ENCODE measurements at regions not wholly inside any gene's neighbourhood (a gene's known extent, or its start where the extent isn't known, plus 50 kb on each side); places are given as distances from the start of the nearest gene placed in this dataset.
"Not testable (repeated sequence)": the region's sequence is repeated elsewhere in the genome, so short reads cannot be mapped to it uniquely, and the experiment has no call there.

DNA sequence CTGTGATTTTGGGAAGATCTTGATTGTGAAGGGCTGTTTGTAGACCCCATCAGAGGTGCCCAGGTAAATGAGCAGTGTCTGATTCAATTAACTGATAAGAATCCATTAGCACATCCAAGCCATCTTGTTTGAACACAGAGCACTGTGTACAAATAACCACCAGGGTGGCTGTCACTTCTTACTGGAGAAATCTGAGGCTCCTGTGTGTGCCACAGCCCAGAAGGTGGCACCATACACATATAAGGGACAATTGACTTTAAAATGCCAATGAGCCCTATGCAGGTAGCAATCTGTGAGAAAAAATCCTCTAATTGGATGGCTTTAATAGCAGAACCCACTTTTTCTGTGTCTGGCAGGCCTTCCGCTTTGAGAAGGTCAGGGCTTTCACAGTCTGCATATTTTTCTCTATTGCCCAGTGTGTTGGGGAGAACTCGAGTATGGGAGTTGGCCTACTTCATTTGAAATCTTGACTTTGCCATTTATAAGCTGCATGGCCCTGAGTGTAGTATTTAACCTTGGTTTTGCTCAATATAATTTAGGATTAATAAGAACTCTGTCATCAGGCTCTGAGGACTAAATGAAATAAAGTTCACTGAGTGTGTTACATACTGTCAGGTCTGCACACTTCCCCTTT lies 517.4 kb downstream of the CCSER2 start:
- no peak for DNase-seq (ENCODE audit: low read depth)

- DNase-seq (ENCODE audit: low read depth) = no peak
Observed at GRCh38 chr10:84846658-84847316, 518.4 kb downstream of the CCSER2 start.

DNA sequence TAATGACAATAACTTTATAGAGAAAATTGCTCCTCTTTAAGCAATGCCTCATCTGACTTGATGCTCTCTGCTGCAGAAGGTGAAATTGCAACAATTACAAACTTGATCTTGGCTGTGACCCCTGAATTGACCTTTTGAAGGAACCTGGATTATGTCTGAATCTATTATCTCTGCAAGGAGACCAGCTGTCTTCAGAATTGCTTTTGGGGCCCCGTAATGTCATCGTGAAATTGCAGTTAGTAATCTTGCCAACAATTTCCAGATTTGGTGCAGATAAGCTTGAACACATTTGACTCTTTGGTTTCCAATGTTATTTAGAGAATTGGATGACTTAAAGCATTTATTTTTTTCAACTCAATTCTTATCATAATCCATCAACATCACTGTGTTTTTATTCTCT lies 520.6 kb downstream of the CCSER2 start:
- DNase-seq (ENCODE audit: low read depth) = no peak

- DNase-seq (ENCODE audit: low read depth) = no peak
Observed at GRCh38 chr10:84850826-84851225, 522.4 kb downstream of the CCSER2 start.

GRCh38 chr10:84854439-84854838 lies 526.0 kb downstream of the CCSER2 start:
- DNase-seq (ENCODE audit: low read depth) = no peak

DNA sequence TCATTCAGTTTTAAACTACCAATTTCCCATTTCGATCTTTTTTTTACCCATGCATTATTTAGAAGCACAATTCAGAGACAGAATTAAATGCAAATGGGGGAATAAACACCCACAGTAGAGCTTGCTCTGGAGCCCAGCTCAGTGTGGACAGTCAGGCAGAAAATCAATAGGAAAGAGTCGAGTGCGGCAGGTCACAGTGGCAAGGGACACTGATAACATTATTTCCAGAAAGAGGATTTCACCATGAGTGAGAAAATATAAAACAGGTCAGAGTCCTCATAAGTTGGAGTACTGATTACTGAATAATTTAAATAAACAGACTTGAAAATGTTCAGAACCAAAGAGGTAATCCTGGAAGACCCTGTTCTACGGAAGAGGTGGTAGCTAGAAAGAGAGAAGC lies 532.5 kb downstream of the CCSER2 start:
- DNase-seq (ENCODE audit: low read depth) = no peak

DNA sequence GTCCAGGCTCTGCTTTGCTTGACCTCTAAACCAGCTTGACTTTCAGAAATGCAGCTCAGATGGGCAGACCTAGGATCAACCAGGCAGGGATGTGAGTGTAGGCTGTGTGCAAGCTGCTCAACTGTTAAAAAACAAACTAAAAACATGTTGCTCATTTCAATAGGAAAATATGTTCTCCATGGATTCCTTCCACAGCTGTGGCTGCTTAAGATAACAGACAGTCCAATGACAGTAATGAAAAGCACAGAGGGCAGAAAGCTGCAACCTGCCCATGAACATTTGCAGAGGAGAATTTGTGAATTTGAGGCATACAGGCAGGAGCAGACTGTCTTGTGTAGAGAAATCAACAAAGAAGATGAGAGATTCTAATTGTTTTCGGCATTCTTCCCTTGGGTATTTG lies 534.2 kb downstream of the CCSER2 start:
- DNase-seq (ENCODE audit: low read depth) = no peak

DNA sequence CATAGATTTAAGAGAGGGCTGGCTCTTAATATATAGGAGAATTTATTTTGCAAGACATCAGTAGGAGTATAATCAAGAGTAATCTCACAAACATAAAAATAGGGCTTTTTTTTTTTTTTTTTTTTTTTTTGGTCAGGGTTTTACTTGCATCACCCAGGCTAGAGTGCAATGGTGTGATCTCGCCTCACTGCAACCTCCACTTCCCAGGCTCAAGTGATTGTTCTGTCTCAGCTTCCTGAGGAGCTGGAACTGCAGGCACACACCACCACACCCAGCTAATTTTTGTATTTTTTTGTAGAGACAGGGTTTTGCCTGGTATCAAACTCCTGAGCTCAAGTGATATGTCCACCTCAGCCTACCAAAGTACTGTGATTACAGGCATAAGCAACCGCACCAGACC lies 535.3 kb downstream of the CCSER2 start:
- DNase-seq (ENCODE audit: low read depth) = no peak

DNA sequence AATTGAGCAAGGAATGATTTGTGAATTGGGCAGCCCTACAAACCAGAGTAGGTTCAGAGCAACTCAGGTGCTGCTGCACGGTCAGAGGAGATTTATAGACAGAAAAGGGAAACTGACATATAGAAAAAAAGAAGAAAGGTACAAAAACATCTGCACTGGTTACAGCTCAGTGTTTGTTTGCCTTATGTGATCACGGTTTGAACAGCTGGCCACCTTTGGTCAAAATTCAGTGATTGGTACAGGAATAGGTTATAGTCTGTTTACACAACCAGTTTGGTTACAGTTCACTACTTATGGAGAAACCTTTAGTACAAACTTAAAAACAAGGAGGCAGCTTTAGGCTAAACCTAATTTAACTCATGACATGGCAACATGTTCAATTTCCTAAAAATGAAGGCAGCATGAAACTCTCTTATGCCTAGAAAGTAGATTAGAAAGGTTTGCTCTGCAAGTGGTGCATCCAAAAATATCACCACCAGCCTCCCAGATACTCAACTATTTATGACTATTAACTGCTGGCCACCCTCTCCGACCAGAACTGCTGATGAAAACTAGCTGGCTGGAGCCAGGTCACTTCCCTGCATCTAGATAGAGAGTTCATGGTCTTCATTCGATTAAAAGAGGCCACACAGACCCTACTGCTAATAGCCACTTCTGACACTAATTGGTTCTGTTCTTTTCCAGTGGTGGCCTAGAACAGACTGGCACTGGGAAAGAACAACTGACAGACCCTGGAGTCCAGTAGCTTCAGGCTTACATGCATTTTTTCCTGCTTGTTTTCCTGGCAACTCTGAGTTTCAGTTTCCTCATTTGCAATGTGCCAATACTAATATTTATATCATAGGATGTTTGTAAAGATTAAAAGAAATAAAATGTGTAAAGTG lies 548.0 kb downstream of the CCSER2 start:
- no peak for DNase-seq (ENCODE audit: low read depth)

DNA sequence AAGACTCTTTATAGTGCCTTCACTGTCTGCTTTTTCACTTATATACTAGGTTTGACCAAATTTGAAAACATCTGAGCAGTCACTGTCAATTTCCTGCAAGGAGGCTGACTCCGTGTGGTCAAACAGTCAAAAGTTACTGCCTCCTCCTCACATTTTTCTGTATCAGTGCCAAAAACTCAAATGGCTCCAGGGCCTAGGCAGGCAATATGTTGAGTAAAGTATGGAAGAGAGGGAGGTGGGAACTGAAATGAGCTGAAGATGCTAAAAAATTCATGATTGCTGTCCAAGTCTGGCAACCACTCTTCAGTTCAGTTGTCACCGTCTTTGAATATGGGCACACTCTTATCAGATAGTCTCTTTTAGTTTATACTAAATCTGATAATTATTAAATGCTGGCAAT lies 551.6 kb downstream of the CCSER2 start:
- DNase-seq (ENCODE audit: low read depth) = no peak

DNA sequence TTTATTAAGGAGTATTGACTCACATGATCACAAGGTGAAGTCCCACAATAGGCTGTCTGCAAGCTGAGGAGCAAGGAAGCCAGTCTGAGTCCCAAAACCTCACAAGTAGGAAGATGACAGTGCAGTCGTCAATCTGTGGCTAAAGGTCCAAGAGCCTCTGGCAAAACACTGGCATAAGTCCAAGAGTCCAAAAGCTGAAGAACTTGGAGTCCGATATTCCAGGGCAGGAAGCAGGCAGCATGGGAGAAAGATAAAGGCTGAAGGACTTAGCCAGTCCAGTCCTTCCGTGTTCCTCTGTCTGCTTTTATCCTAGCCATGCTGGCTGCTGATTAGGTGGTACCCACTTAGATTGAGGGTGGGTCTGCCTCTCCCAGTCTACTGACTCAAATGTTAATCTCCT lies 553.3 kb downstream of the CCSER2 start:
- DNase-seq (ENCODE audit: low read depth) = not testable (repeated sequence)

- DNase-seq (ENCODE audit: low read depth) = no peak
Observed at GRCh38 chr10:84890706-84891105, 562.3 kb downstream of the CCSER2 start.

DNA sequence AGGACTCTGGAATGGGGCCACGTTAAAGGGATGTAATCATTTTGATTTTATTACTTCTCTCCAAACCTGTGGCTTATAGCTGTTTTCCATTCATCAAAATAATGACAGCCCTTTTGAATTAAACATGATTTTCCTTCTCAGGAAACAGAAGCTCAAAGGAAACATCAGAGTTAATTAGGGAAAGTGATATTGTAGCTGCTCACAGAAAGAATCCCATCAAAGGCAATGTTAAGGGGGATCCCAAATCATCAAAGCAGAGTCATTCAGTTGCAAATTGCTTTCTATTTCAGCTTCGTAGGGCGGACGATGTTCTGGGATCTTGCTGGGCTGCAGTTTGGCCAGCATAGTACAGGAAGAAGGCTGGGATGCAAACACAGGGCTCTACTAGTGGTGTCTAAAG lies 563.2 kb downstream of the CCSER2 start:
- no peak for DNase-seq (ENCODE audit: low read depth)

DNA sequence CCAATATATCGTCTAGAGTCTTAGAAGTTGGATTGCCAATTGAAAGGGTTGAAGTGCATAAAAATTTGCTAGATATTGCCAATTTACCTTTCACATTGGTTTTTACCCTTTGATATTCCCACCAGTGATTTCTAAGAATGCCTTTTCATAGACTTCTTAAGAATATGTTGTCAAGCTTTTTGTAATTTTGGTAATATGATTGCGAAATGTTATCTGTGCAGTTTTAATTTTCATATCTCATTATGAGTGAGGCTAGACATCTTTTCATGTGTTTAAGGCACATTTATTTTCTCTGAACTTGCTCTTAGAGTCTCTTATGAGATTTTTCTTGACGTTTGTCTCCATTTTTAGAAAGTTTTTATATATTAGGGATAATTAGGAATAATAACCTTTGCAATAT lies 567.2 kb downstream of the CCSER2 start:
- DNase-seq (ENCODE audit: low read depth) = no peak

- no peak for DNase-seq (ENCODE audit: low read depth)
Observed at GRCh38 chr10:84896909-84897308, 568.5 kb downstream of the CCSER2 start.

DNA sequence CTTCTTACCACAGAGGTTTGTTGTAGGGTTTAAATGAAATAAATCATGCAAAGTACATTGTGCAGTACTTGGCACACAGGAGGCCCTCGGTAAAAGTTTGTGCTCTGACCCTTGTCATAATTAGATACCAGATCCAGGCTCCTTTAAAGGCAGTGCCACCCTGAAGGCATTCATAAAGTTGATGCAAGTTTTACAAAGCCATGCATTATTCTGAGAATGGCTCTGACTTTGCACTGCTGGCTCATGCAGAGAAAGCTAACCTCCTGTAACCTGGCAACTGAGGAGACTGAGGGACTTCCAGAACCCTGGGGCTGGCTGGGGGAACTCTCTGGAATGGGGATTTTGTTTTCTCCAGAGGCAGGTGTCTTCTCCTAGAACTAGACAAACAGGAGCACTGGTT lies 570.9 kb downstream of the CCSER2 start:
- no peak for DNase-seq (ENCODE audit: low read depth)

DNA sequence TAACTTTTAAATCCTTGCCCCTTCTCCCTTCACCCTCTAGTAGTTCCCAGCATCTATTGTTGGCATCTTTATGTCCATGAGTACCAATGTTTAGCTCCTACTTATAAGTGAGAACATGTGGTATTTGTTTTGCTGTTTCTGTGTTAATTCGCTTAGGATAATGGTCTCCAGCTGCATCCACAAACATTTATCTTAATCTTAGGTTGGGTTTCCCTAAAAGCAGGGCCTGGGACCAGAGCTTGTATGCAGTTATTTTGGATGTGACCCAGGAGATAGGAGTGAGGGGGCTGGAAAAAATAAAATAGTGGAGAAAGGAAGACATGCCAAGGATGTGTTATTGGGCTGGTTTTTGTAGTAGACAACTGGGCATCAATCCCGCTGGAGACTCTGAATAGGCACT lies 571.8 kb downstream of the CCSER2 start:
- no peak for DNase-seq (ENCODE audit: low read depth)

GRCh38 chr10:84901885-84902284 lies 573.5 kb downstream of the CCSER2 start:
- no peak for DNase-seq (ENCODE audit: low read depth)

DNA sequence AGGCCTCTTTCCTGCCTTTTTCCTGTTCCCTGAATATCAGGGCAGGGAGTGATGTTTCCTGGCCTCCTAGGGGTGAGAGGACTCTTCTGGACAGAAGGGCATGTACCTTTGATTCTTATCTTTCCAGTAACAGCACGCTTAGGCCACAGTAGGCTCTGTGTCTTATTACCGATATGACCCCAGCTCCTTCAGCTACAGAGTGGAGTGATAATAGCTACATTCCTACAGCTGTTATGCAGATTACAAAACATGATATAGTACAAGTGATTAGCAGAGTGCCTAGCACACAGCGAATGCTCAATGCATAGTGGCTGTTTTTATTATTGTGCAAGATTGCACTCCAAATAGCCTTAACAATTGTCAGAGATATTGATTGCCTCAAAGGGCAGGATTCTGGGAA lies 574.2 kb downstream of the CCSER2 start:
- DNase-seq (ENCODE audit: low read depth) = no peak

DNA sequence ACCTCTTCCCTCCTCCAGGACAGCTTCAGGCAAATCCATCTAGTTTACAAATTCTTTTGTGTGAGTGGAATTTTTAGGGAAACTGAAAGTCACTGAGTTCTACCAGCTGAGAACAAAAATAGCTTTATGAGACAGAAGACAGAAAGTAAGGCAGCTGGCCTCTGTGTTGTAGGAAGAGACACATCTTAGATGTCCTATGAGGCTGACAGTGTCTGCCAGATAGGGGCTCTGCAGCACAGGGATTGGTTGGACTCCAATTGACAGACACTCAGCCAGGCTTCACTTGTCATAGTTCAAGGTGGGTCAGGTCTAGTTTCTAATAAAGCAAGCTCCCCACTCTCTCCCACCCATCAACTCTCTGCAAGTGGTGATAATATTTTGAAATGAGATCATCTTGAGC lies 574.9 kb downstream of the CCSER2 start:
- DNase-seq (ENCODE audit: low read depth) = no peak

DNA sequence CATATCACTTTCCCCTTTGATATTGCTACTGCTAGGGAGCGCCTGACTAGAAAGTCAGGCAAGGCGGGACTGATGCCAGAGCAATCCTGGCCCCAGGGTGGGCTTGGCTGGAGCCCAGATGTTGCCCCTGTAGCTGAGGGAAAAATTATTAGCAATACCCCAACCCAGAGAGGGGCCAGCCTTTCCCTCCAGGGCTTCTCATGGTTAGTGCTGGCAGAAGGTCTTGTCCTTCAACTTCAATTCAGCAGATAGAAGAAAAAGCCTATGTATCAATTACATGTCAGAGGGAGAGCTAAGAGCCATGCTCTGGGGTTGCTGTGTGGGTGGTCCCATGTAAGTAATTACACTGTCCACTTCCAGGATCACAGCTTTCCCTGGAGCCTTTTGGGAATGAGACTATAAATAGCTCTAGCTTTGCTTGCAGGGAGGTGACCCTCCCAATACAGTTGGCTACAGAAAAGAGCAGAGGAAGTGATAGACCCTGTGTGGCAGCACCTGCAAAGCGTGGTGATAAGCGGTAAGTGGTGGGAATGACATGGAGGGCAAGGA lies 579.1 kb downstream of the CCSER2 start:
- DNase-seq (ENCODE audit: low read depth) = no peak

- DNase-seq (ENCODE audit: low read depth) = no peak
Observed at GRCh38 chr10:84908491-84908890, 580.1 kb downstream of the CCSER2 start.

All from myocyte (in vitro differentiated cells).